Neural cell (in vitro differentiated cells): ENCODE measurements at regions not wholly inside any gene's neighbourhood (a gene's known extent, or its start where the extent isn't known, plus 50 kb on each side); places are given as distances from the start of the nearest gene placed in this dataset.

ENCODE experiments used
- EP300 ChIP-seq: fragments of 450-650 bp; conservative IDR thresholded peaks from 2 replicates; pipeline ENCODE4 v1.6.1; 2014; ENCODE audit warnings: antibody characterized with exemption, mild to moderate bottlenecking, moderate library complexity; ENCODE audit not compliant: poor library complexity, severe bottlenecking
- EZH2 ChIP-seq: fragments of 200-600, 300-800 bp; shearing (Covaris generic), sonication (generic); IDR thresholded peaks from 2 replicates; pipeline ENCODE4 v1.6.1; 2014; ENCODE audit warnings: antibody characterized with exemption, low read length, borderline replicate concordance, mild to moderate bottlenecking; ENCODE audit not compliant: insufficient read depth, poor library complexity, severe bottlenecking
- MXI1 ChIP-seq: fragments of 450-650 bp; conservative IDR thresholded peaks from 2 replicates; pipeline ENCODE4 v1.6.1; 2014; ENCODE audit warnings: antibody characterized with exemption, mild to moderate bottlenecking; ENCODE audit not compliant: poor library complexity, severe bottlenecking
- SMC3 ChIP-seq: fragments of 450-650 bp; conservative IDR thresholded peaks from 2 replicates; pipeline ENCODE4 v1.6.1; 2014; ENCODE audit warnings: antibody characterized with exemption, mild to moderate bottlenecking, moderate library complexity; ENCODE audit not compliant: poor library complexity
- TF ChIP-seq, protein P1 (sequence below): fragments of 450-650 bp; IDR thresholded peaks from 2 replicates; pipeline ENCODE4 v1.5.1; 2014; ENCODE audit warnings: antibody characterized with exemption, mild to moderate bottlenecking, moderate library complexity; ENCODE audit not compliant: poor library complexity, severe bottlenecking
- TF ChIP-seq, protein P2 (sequence below): IDR thresholded peaks from 2 replicates; pipeline ENCODE4 v1.6.1; 2012; ENCODE audit warnings: borderline replicate concordance

DNA sequence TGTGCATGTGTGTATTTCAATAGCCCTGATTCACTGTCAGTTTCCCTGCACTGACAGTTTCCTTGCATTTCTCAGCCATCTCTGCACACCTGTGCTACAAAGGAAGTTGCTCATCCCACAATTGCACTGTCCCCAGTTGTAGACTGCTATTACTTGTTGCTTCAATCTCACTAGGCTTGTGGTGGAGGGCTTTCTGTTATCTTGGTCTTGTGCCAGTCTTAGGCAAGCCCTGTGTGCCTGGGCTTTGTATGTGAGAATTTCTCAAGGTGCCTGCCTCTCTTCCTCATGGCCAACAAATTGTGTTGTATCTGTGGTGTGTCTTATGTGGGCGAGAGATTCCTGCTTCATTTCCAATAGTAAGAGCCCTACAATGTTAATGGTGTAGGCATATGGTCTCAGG, 467.4 kb downstream of the GRIA2 start:
- TF ChIP-seq, protein P1, sequence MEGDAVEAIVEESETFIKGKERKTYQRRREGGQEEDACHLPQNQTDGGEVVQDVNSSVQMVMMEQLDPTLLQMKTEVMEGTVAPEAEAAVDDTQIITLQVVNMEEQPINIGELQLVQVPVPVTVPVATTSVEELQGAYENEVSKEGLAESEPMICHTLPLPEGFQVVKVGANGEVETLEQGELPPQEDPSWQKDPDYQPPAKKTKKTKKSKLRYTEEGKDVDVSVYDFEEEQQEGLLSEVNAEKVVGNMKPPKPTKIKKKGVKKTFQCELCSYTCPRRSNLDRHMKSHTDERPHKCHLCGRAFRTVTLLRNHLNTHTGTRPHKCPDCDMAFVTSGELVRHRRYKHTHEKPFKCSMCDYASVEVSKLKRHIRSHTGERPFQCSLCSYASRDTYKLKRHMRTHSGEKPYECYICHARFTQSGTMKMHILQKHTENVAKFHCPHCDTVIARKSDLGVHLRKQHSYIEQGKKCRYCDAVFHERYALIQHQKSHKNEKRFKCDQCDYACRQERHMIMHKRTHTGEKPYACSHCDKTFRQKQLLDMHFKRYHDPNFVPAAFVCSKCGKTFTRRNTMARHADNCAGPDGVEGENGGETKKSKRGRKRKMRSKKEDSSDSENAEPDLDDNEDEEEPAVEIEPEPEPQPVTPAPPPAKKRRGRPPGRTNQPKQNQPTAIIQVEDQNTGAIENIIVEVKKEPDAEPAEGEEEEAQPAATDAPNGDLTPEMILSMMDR, result no peak
- TF ChIP-seq EP300 (no peak), MXI1 (no peak), SMC3 (no peak), EZH2 (no peak)
- TF ChIP-seq, protein P2, sequence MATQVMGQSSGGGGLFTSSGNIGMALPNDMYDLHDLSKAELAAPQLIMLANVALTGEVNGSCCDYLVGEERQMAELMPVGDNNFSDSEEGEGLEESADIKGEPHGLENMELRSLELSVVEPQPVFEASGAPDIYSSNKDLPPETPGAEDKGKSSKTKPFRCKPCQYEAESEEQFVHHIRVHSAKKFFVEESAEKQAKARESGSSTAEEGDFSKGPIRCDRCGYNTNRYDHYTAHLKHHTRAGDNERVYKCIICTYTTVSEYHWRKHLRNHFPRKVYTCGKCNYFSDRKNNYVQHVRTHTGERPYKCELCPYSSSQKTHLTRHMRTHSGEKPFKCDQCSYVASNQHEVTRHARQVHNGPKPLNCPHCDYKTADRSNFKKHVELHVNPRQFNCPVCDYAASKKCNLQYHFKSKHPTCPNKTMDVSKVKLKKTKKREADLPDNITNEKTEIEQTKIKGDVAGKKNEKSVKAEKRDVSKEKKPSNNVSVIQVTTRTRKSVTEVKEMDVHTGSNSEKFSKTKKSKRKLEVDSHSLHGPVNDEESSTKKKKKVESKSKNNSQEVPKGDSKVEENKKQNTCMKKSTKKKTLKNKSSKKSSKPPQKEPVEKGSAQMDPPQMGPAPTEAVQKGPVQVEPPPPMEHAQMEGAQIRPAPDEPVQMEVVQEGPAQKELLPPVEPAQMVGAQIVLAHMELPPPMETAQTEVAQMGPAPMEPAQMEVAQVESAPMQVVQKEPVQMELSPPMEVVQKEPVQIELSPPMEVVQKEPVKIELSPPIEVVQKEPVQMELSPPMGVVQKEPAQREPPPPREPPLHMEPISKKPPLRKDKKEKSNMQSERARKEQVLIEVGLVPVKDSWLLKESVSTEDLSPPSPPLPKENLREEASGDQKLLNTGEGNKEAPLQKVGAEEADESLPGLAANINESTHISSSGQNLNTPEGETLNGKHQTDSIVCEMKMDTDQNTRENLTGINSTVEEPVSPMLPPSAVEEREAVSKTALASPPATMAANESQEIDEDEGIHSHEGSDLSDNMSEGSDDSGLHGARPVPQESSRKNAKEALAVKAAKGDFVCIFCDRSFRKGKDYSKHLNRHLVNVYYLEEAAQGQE, result no peak
